ENCODE measurements at regions not wholly inside any gene's neighbourhood (a gene's known extent, or its start where the extent isn't known, plus 50 kb on each side); places are given as distances from the start of the nearest gene placed in this dataset.
A peak's percentile ranks its signal among the peaks of the same experiment; 100 is the strongest.

DNA sequence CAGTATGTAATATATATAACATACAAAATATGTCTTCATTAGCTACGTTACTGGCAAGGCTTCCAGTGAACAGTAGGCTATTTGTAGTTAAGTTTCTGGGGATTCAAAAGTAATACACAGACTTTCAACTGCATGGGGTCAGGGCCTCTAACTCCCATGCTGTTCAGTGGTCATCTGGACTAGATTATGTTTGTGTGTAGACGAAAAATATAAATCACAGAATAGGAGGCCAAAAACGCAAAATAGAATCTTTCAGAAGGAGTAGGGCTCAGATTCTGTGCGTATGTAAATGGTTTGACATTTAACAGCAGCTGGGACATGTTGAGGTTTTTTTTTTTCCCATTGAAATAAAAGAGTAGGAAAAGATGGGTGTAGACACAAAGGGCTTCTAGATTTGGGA, 1048.7 kb upstream of the WWC1 start:
- no peak for DNase-seq (ENCODE audit: low read depth)
- no peak overlapping the region for H3K4me3 ChIP-seq (ENCODE audit: control insufficient read depth, low read depth, low read length)
- TF ChIP-seq, protein P1, sequence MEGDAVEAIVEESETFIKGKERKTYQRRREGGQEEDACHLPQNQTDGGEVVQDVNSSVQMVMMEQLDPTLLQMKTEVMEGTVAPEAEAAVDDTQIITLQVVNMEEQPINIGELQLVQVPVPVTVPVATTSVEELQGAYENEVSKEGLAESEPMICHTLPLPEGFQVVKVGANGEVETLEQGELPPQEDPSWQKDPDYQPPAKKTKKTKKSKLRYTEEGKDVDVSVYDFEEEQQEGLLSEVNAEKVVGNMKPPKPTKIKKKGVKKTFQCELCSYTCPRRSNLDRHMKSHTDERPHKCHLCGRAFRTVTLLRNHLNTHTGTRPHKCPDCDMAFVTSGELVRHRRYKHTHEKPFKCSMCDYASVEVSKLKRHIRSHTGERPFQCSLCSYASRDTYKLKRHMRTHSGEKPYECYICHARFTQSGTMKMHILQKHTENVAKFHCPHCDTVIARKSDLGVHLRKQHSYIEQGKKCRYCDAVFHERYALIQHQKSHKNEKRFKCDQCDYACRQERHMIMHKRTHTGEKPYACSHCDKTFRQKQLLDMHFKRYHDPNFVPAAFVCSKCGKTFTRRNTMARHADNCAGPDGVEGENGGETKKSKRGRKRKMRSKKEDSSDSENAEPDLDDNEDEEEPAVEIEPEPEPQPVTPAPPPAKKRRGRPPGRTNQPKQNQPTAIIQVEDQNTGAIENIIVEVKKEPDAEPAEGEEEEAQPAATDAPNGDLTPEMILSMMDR (conservative IDR thresholded peaks at IDR 0.05; ENCODE audit: control insufficient read depth, insufficient read depth, low read depth, low read length) = no peak

DNA sequence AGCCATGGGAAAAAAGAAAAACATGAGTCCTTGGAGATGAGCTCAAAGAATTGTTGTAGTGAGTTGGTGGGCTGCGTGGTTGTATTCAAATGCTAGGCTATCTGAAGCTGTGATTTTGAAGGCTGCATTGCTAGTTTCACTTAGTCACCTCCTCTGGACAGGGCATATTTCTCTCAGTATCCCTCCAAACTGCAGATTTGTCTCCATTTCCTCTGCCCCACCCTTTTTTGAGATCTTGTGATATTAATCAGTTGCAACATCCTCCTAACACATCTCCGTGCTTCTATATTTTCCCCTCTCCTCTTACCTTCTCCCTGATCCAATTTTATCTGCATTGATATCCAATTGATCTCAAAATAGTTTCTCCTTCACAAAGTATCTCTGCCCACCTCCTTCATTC, 1048.0 kb upstream of the WWC1 start:
- no peak for DNase-seq (ENCODE audit: low read depth)
- H3K4me3 ChIP-seq (ENCODE audit: control insufficient read depth, low read depth, low read length) = no peak overlapping the region
- TF ChIP-seq, protein P1 (conservative IDR thresholded peaks at IDR 0.05; ENCODE audit: control insufficient read depth, insufficient read depth, low read depth, low read length) = no peak

DNA sequence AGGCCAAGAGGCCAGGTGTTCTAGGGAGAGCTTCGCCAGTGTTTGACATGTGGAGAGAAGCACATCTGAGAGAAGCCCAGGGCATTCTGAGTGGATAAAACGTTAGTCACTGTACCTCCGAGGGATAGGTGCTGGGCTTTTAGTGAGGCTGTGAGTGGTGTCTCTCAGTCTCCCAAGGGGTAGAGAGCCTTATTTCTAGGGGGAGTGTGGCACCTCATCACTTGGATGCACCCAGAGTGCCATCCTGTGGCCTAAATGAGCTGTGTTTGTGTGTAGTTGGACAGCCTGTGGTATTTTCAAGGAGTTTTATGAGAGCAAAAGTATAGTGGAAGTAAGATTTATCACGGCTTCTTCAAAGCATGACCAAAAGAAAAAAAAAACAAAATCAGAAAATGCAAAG, 1046.9 kb upstream of the WWC1 start:
- TF ChIP-seq, protein P1 (conservative IDR thresholded peaks at IDR 0.05; ENCODE audit: control insufficient read depth, insufficient read depth, low read depth, low read length) = peak; percentile 43
- DNase-seq (ENCODE audit: low read depth) = peak; percentile 31
- no peak overlapping the region for H3K4me3 ChIP-seq (ENCODE audit: control insufficient read depth, low read depth, low read length)

DNA sequence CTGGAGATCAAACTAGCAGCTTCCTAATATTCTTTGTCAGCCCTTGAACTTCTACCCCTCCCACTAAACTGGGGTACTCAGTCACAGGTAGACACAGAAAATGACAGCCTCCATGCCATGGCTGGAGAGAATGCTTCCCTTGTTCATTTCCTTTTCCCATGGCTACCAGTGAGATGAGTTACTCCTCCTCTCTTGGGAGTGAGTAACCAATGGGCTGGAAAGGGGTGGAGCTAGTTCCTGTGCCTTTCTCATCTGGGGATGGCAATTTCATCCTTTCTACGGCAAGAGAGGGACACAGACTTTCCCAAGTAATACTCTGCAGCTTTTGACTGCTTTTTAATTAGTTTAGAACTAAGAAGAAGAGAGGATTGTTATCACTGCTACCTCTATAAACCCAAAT, 1045.6 kb upstream of the WWC1 start:
- TF ChIP-seq, protein P1 (conservative IDR thresholded peaks at IDR 0.05; ENCODE audit: control insufficient read depth, insufficient read depth, low read depth, low read length) = no peak
- no peak overlapping the region for H3K4me3 ChIP-seq (ENCODE audit: control insufficient read depth, low read depth, low read length)
- DNase-seq (ENCODE audit: low read depth) = peak; percentile 16

DNA sequence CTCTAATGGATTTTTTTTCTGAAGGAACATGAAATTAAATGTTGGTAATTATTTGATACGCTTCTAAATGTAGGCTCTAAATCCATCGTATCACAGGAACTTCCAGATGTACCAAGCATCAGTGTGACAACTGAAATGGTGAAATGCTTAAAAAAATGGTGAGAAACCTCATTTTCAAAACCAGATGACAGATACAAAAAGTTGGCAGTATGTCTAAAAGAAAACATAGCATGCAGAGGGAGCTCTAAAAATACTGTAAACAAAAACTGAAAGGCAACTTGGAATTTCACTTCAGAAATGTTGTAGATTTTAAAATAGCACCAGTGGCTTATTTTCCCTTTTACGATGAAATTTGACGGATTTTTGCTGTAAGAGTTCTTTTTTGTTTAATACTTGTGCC, 1043.6 kb upstream of the WWC1 start:
- TF ChIP-seq, protein P1 (conservative IDR thresholded peaks at IDR 0.05; ENCODE audit: control insufficient read depth, insufficient read depth, low read depth, low read length) = no peak
- DNase-seq (ENCODE audit: low read depth) = no peak
- no peak overlapping the region for H3K4me3 ChIP-seq (ENCODE audit: control insufficient read depth, low read depth, low read length)

DNA sequence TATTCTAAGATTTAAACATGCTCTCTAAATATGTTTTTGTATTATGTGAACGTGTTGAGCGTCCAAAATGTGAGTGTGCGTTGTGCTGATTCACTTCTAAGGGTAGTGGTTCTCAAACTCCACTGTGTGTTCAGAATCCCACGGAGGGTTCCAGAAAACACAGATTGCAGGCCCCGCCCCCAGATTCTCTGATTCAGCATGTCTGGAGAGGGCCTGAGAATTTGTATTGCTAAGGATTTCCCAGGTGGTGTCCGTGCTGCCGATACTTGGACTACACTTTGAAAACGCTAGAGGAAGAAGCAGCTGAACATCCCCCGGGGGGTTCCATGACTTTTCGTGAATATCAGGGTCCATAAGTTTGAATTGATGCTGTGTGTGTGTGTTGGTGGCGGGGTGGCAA, 1043.2 kb upstream of the WWC1 start:
- peak; percentile 9 for DNase-seq (ENCODE audit: low read depth)
- TF ChIP-seq, protein P1 (conservative IDR thresholded peaks at IDR 0.05; ENCODE audit: control insufficient read depth, insufficient read depth, low read depth, low read length) = no peak
- H3K4me3 ChIP-seq (ENCODE audit: control insufficient read depth, low read depth, low read length) = no peak overlapping the region

DNA sequence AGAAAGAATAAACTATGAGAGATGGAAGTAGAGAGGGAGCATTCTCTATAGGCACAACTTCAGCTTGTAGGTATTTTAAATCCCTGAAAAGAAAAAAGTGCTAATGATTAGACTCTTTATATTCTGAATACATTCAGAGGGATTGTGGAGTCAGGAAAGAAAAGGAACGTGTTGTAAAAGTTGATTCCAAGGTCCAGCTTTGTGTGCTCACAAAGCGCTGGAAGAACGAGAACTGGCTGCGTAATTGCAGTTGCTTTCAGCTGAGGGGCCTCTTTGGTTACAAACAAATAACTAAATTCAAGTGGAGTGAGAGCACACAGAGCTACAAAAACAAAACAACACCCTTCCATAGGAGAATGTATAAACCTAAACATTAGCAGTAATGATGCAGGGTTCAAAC, 1040.4 kb upstream of the WWC1 start:
- no peak overlapping the region for H3K4me3 ChIP-seq (ENCODE audit: control insufficient read depth, low read depth, low read length)
- no peak for DNase-seq (ENCODE audit: low read depth)
- TF ChIP-seq, protein P1 (conservative IDR thresholded peaks at IDR 0.05; ENCODE audit: control insufficient read depth, insufficient read depth, low read depth, low read length) = no peak
